OCI-LY3 (cell line): ENCODE measurements at regions not wholly inside any gene's neighbourhood (a gene's known extent, or its start where the extent isn't known, plus 50 kb on each side); places are given as distances from the start of the nearest gene placed in this dataset.

Experiments used
- H2AFZ ChIP-seq: fragments of 200-600, 300-600 bp; shearing (Covaris generic); 2 replicates; pipeline ENCODE4 v1.6.0; 2014; ENCODE audit warnings: antibody characterized with exemption, low read depth, low read length
- H3K27ac ChIP-seq: fragments of 200-600, 300-600 bp; sonication (generic); 2 replicates; pipeline ENCODE4 v1.5.1; 2014; ENCODE audit warnings: mild to moderate bottlenecking, low read length, moderate library complexity, mixed read lengths
- H3K27me3 ChIP-seq: fragments of 200-600, 300-600 bp; sonication (generic); 2 replicates; pipeline ENCODE4 v1.6.1; 2014; ENCODE audit warnings: low read depth, low read length, mixed read lengths
- H3K36me3 ChIP-seq: fragments of 200-600, 300-600 bp; sonication (generic); replicated peaks from 2 replicates; pipeline ENCODE3; 2014; ENCODE audit warnings: low read depth, low read length, mixed read lengths
- H3K4me1 ChIP-seq: fragments of 300-600, 200-600 bp; sonication (generic); 2 replicates; pipeline ENCODE4 v1.6.1; 2014; ENCODE audit warnings: low read length, mixed read lengths
- H3K4me2 ChIP-seq: fragments of 200-600, 300-600 bp; sonication (generic); 2 replicates; pipeline ENCODE4 v1.6.1; 2014; ENCODE audit warnings: low read length, mixed read lengths
- H3K4me3 ChIP-seq: fragments of 300-600, 200-600 bp; sonication (generic); 2 replicates; pipeline ENCODE4 v1.5.1; 2014; ENCODE audit warnings: antibody characterized with exemption, mild to moderate bottlenecking, low read length, moderate library complexity
- H3K79me2 ChIP-seq: fragments of 300-600, 200-600 bp; shearing (Covaris generic); 2 replicates; pipeline ENCODE4 v1.6.1; 2014; ENCODE audit warnings: mild to moderate bottlenecking, low read length, mixed read lengths
- H3K9ac ChIP-seq: fragments of 300-600, 200-600 bp; shearing (Covaris generic); 2 replicates; pipeline ENCODE4 v1.6.0; 2014; ENCODE audit warnings: mild to moderate bottlenecking, low read length, moderate library complexity
- H3K9me3 ChIP-seq: fragments of 200-600, 300-600 bp; shearing (Covaris generic); 2 replicates; pipeline ENCODE4 v1.6.1; 2014; ENCODE audit warnings: low read length, mixed read lengths; ENCODE audit not compliant: insufficient read depth
- H4K20me1 ChIP-seq: fragments of 200-600, 300-600 bp; sonication (generic); 2 replicates; pipeline ENCODE4 v1.6.1; 2016; ENCODE audit warnings: low read length, mixed read lengths; ENCODE audit not compliant: insufficient read depth
- CTCF ChIP-seq: fragments of 200-600, 300-600 bp; sonication (generic); IDR thresholded peaks from 2 replicates; pipeline ENCODE4 v1.5.1; 2014; ENCODE audit warnings: antibody characterized with exemption, low read length, low read depth
- EZH2phosphoT487 ChIP-seq: fragments of 200-600 bp; shearing (Covaris generic); IDR thresholded peaks from 2 replicates; pipeline ENCODE4 v1.6.1; 2018; ENCODE audit warnings: antibody characterized with exemption, mixed run types, low read depth

GRCh38 chr4:180363815-180364214 lies 1879.4 kb upstream of the TENM3 start:
- Histone ChIP-seq H3K79me2 (no peaks in the 10 kb centered on the region), H4K20me1 (no peaks in the 10 kb centered on the region), H3K36me3 (no peaks in the 10 kb centered on the region), H3K27ac (no peak overlapping the region), H3K4me3 (no peak overlapping the region), H3K4me1 (peaks cover 8% of the 10 kb centered on the region), H3K9ac (no peak overlapping the region), H3K27me3 (no peaks in the 10 kb centered on the region), H2AFZ (no peak overlapping the region), H3K4me2 (no peak overlapping the region), H3K9me3 (no peaks in the 10 kb centered on the region)
- no peak for TF ChIP-seq EZH2phosphoT487
- no peak for TF ChIP-seq CTCF

- no peak overlapping the region for H3K9ac ChIP-seq
- H3K27ac ChIP-seq, result no peak overlapping the region
- no peaks in the 10 kb centered on the region for H3K79me2 ChIP-seq
- no peaks in the 10 kb centered on the region for H4K20me1 ChIP-seq
- no peak overlapping the region for H3K4me2 ChIP-seq
- no peak overlapping the region for H3K4me3 ChIP-seq
- no peaks in the 10 kb centered on the region for H3K27me3 ChIP-seq
- no peak overlapping the region for H2AFZ ChIP-seq
- TF ChIP-seq EZH2phosphoT487 (no peak), CTCF (no peak)
- H3K4me1 ChIP-seq, result 0 out of 2 replicates have a peak, but pooled peaks cover 5% of the 10 kb centered on the region
- no peaks in the 10 kb centered on the region for H3K9me3 ChIP-seq
- H3K36me3 ChIP-seq, result no peaks in the 10 kb centered on the region
Measured at GRCh38 chr4:180372691-180373090, 1870.5 kb upstream of the TENM3 start.

GRCh38 chr4:180377741-180378140 lies 1865.5 kb upstream of the TENM3 start:
- H3K4me2 ChIP-seq, result no peak overlapping the region
- no peaks in the 10 kb centered on the region for H3K4me1 ChIP-seq
- TF ChIP-seq EZH2phosphoT487 (no peak), CTCF (no peak)
- no peaks in the 10 kb centered on the region for H3K9me3 ChIP-seq
- H3K27ac ChIP-seq, result no peak overlapping the region
- H3K36me3 ChIP-seq, result no peaks in the 10 kb centered on the region
- H2AFZ ChIP-seq, result no peak overlapping the region
- H3K4me3 ChIP-seq, result no peak overlapping the region
- H3K27me3 ChIP-seq, result no peaks in the 10 kb centered on the region
- H4K20me1 ChIP-seq, result no peaks in the 10 kb centered on the region
- no peaks in the 10 kb centered on the region for H3K79me2 ChIP-seq
- H3K9ac ChIP-seq, result no peak overlapping the region

- H2AFZ ChIP-seq, result no peak overlapping the region
- no peaks in the 10 kb centered on the region for H3K27me3 ChIP-seq
- no peaks in the 10 kb centered on the region for H3K9me3 ChIP-seq
- no peak overlapping the region for H3K27ac ChIP-seq
- no peaks in the 10 kb centered on the region for H4K20me1 ChIP-seq
- H3K4me2 ChIP-seq, result no peak overlapping the region
- no peaks in the 10 kb centered on the region for H3K36me3 ChIP-seq
- TF ChIP-seq EZH2phosphoT487 (no peak), CTCF (no peak)
- H3K4me3 ChIP-seq, result no peak overlapping the region
- no peaks in the 10 kb centered on the region for H3K79me2 ChIP-seq
- no peaks in the 10 kb centered on the region for H3K4me1 ChIP-seq
- no peak overlapping the region for H3K9ac ChIP-seq
Measured at GRCh38 chr4:180380733-180381132, 1862.5 kb upstream of the TENM3 start.
